ENCODE measurements at regions not wholly inside any gene's neighbourhood (a gene's known extent, or its start where the extent isn't known, plus 50 kb on each side); places are given as distances from the start of the nearest gene placed in this dataset.
"Not testable (repeated sequence)": the region's sequence is repeated elsewhere in the genome, so short reads cannot be mapped to it uniquely, and the experiment has no call there.

- in situ Hi-C loops (cut with HindIII; ENCODE audit: low sequenced_read_pairs): not testable (repeated sequence)
These were observed 406.4 kb downstream of the HLX start for GRCh38 chr1:221285458-221286210.

GRCh38 chr1:221286399-221286798 lies 407.2 kb downstream of the HLX start:
- in situ Hi-C loops (cut with HindIII; ENCODE audit: low sequenced_read_pairs): no loop called here

DNA sequence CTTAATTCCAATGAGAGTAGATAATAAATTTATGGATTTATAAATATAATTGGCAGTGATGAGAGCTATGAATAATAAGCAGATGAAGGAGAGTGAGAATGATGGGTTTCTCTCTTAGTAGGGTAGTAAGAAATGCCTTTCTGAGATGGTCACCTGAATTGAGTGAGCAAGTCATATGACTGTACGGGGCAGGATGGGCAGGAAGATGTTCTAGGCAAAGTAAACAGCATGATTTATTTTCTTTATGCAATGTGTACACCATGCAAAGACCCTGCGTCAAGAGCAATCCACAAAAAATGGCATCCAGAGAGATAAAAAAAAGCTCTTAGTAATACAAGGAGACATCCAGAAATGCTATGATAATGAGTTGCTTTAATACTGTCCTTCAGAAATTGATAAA lies 409.9 kb downstream of the HLX start:
- in situ Hi-C loops (cut with HindIII; ENCODE audit: low sequenced_read_pairs): no loop called here

DNA sequence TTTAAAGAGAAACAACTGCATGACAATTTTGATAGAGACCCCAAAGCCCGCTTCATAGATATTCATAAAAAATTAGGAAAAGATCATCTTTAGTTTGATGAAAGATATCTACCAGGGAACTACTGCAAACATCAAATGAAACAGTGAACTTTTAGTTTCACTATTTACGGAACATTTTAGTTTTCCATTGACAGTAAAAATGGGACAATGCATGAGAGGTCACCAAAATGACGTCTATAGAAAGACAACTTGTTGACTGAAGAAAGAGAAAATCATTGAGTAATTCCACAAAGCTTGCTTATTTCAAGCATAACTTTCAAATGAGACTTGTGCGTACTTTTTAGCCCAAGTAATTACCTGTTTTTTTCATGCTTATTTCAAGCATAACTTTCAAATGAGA lies 411.4 kb downstream of the HLX start:
- in situ Hi-C loops (cut with HindIII; ENCODE audit: low sequenced_read_pairs): no loop called here

GRCh38 chr1:221291113-221291512 lies 411.9 kb downstream of the HLX start:
- in situ Hi-C loops (cut with HindIII; ENCODE audit: low sequenced_read_pairs): no loop called here

DNA sequence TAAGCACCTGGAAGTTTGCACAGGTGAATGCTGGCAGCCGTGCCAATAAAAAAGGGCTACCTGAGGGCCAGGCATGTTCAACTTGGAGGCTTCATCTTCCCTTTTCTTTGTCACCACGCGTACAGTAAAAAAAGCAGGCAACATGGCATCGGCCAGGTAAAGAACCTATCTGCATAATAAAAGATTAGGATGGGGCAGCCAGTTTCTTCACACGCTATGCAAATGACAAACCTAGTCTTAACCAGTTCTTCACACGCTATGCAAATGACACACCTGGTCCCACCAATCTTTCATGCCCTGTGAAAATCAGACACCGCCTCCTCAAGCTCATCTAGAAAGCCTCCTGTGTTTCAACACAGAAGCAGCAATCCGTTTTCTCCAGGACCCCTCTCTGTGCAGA lies 413.4 kb downstream of the HLX start:
- in situ Hi-C loops (cut with HindIII; ENCODE audit: low sequenced_read_pairs): no loop called here

DNA sequence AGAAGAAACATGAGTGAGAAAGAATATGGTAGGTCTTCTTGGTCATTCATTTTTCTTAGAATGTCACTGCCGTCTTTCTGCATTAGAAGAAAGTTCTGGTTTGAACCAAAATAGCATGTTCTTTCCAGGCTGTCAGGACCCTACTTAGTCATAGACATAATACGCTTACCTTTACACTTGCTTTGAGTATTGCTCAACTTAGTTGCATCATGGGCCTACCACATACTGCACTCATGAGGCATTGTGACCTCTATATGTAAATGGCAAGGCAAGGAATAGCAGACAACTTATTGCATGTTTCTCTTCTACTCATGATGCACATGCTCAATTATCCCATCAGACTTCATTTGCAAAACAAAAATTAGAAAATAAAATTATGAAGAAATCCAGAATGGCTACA lies 415.0 kb downstream of the HLX start:
- in situ Hi-C loops (cut with HindIII; ENCODE audit: low sequenced_read_pairs): no loop called here

- in situ Hi-C loops (cut with HindIII; ENCODE audit: low sequenced_read_pairs): no loop called here
These were observed 423.1 kb downstream of the HLX start for GRCh38 chr1:221302357-221302756.

GRCh38 chr1:221302810-221303209 lies 423.6 kb downstream of the HLX start:
- in situ Hi-C loops (cut with HindIII; ENCODE audit: low sequenced_read_pairs): no loop called here

GRCh38 chr1:221303623-221304022 lies 424.4 kb downstream of the HLX start:
- in situ Hi-C loops (cut with HindIII; ENCODE audit: low sequenced_read_pairs): no loop called here

DNA sequence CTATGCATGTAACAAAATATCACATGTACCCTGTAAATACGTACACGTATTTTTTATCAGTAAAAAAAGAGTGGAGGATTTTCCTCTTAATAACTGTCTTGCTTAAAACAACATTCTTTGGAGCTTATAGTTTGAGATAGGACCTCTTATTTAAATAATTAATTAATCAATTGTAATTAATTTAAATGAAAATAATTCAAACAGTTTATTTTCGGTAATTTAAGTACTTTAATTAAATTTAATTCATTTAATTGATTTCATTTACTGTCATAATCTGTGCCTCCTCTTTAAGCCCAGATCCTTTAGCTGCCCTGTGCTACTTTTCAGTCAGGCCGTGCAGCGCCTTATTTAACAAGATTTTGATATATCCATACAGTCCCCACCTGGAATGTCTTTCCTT lies 427.0 kb downstream of the HLX start:
- in situ Hi-C loops (cut with HindIII; ENCODE audit: low sequenced_read_pairs): no loop called here

GRCh38 chr1:221308534-221309511 lies 429.6 kb downstream of the HLX start:
- in situ Hi-C loops (cut with HindIII; ENCODE audit: low sequenced_read_pairs): no loop called here

DNA sequence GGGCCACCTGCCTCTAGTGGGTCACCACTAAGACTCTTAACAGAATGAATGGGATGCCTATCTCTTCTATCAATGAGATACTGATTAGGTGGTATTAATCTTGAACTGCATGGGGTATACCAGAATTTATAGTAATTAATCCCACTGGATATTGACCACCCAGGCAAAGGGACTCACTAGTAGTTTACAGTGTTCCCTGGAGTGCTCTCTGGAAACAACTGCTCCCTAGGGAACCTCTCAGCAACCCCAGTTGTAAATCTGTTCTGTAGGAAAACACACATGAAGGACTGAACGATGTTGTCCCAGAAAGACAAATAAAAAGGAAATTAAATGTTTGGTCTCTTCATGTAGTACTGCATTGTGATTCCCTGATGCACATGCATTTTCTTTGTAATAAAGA lies 430.5 kb downstream of the HLX start:
- in situ Hi-C loops (cut with HindIII; ENCODE audit: low sequenced_read_pairs): no loop called here

DNA sequence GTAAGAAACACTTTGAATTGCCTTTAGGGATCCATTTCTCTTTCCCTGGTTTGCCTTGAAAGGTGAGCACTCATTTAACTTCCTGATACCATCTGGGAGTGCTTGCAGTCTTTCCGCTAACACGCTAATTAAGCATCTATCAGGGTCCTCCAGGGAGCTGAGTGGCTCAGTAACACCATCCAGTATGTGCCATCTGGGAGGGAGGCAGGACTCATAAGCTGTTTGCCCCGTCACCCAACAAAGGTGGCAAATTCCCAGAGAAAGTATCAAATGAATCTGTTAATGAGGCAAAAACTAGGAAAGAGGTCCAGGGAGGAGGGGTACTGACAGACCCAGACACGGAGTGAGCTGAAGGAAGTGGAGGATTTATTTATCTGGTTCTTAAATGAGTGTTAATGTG lies 430.9 kb downstream of the HLX start:
- in situ Hi-C loops (cut with HindIII; ENCODE audit: low sequenced_read_pairs): no loop called here

DNA sequence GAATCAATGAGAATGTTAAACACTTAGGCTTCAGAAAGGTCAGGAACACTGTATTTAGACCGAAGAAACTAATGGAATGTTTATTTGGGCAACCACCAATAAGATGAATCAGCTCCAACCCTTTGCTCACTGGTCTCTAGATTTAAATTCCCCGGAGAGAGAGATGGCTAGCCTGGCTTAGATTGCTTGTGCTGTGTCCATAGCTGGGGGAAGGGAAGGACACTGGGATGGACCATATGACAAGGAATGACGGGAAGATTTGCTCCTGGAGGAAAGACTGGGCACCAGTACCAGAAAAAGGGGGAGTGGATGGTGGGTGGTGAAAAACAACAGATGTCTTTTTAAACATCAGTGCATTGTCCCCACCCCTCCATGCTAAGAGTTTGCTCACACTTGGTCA lies 426.6 kb downstream of the DUSP10 start:
- in situ Hi-C loops (cut with HindIII; ENCODE audit: low sequenced_read_pairs): no loop called here

- in situ Hi-C loops (cut with HindIII; ENCODE audit: low sequenced_read_pairs): no loop called here
These were observed 425.3 kb downstream of the DUSP10 start for GRCh38 chr1:221316491-221317056.

DNA sequence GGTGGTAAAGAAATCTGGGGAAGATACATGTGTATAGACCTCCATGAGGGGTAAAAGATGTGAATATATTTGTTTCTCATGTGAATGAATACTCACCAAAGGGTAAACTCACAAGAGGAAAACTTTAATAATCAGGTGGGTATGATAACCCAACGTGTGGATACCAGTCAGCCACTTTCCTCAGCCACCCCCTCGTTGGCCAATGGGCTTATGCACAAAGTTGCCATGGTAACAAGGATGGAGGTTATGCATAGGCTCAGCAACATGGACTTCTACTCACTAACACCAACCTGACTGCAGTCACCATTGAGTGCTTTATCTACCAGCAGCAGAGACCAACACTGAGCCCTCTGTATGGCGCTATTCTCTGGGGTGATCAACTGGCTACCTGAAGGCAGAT lies 424.4 kb downstream of the DUSP10 start:
- in situ Hi-C loops (cut with HindIII; ENCODE audit: low sequenced_read_pairs): no loop called here

DNA sequence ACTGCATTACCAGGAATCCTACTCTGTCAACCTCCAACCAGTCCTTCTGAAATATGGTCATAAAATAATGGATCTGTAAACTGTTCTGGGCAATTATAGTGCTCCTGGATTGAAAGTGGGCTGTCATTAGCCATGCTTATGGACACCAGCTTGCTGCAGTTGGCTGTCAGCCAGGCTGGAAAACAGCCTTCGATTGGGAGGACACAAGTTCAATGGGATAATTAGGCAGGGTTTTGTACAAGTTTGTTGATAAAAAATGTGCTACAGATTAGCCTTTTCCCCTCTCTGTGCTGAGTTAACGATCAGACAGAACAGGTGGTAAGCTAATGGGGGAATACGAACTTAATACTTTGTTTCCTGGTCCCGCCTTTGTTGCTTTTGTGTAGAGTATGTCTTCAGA lies 413.9 kb downstream of the DUSP10 start:
- in situ Hi-C loops (cut with HindIII; ENCODE audit: low sequenced_read_pairs): no loop called here

- in situ Hi-C loops (cut with HindIII; ENCODE audit: low sequenced_read_pairs): no loop called here
These were observed 413.5 kb downstream of the DUSP10 start for GRCh38 chr1:221328371-221328770.

GRCh38 chr1:221331273-221332183 lies 410.4 kb downstream of the DUSP10 start:
- in situ Hi-C loops (cut with HindIII; ENCODE audit: low sequenced_read_pairs): no loop called here

- in situ Hi-C loops (cut with HindIII; ENCODE audit: low sequenced_read_pairs): no loop called here
These were observed 407.8 kb downstream of the DUSP10 start for GRCh38 chr1:221334062-221334461.
